H9 (cell line): ENCODE measurements at regions not wholly inside any gene's neighbourhood (a gene's known extent, or its start where the extent isn't known, plus 50 kb on each side); places are given as distances from the start of the nearest gene placed in this dataset.

ENCODE experiments used
- DNase-seq: peaks from one replicate; pipeline ENCODE4 v3.0.0-alpha.2; 2017
- H2AFZ ChIP-seq: one replicate; pipeline ENCODE4 v1.6.1; 2013; ENCODE audit warnings: mild to moderate bottlenecking, low read length, control low read depth, moderate library complexity
- H2AK5ac ChIP-seq: 2 replicates; pipeline ENCODE4 v1.6.1; 2013; ENCODE audit warnings: low read length, control low read depth, mixed read lengths; ENCODE audit not compliant: insufficient read length
- H2BK120ac ChIP-seq: one replicate; pipeline ENCODE4 v1.6.1; 2013; ENCODE audit warnings: low read depth, mild to moderate bottlenecking, low read length, control low read depth, inconsistent platforms; ENCODE audit not compliant: poor library complexity, severe bottlenecking
- H2BK12ac ChIP-seq: 2 replicates; pipeline ENCODE4 v1.6.1; 2013; ENCODE audit warnings: low read length, control low read depth, mixed read lengths, low read depth; ENCODE audit not compliant: insufficient read length
- H2BK15ac ChIP-seq: 2 replicates; pipeline ENCODE4 v1.6.1; 2013; ENCODE audit warnings: low read depth, low read length, control low read depth
- H2BK20ac ChIP-seq: one replicate; pipeline ENCODE4 v1.6.1; 2013; ENCODE audit warnings: low read depth, mild to moderate bottlenecking, low read length, control low read depth, inconsistent platforms; ENCODE audit not compliant: poor library complexity, severe bottlenecking
- H2BK5ac ChIP-seq: 2 replicates; pipeline ENCODE4 v1.6.1; 2013; ENCODE audit warnings: low read length, control low read depth, mixed read lengths; ENCODE audit not compliant: insufficient read length
- H3K14ac ChIP-seq: 2 replicates; pipeline ENCODE4 v1.6.1; 2013; ENCODE audit warnings: low read length, control low read depth; ENCODE audit not compliant: insufficient read depth
- H3K18ac ChIP-seq: 2 replicates; pipeline ENCODE4 v1.6.1; 2013; ENCODE audit warnings: low read depth, mild to moderate bottlenecking, mixed read lengths, low read length, control low read depth; ENCODE audit not compliant: insufficient read length
- H3K23ac ChIP-seq: 2 replicates; pipeline ENCODE4 v1.6.1; 2013; ENCODE audit warnings: low read length, control low read depth, mixed read lengths, low read depth; ENCODE audit not compliant: insufficient read length
- H3K23me2 ChIP-seq: 2 replicates; pipeline ENCODE4 v1.6.1; 2013; ENCODE audit warnings: low read depth, mild to moderate bottlenecking, mixed read lengths, low read length, control low read depth; ENCODE audit not compliant: insufficient read length, poor library complexity, severe bottlenecking
- H3K27ac ChIP-seq: 2 replicates; pipeline ENCODE4 v1.5.1; 2013; ENCODE audit warnings: low read length, control low read depth, mixed read lengths, low read depth; ENCODE audit not compliant: insufficient read length
- H3K27me3 ChIP-seq: 2 replicates; pipeline ENCODE4 v1.6.1; 2013; ENCODE audit warnings: low read length, control low read depth, inconsistent platforms; ENCODE audit not compliant: insufficient read depth
- H3K4ac ChIP-seq: 2 replicates; pipeline ENCODE4 v1.6.1; 2013; ENCODE audit warnings: low read depth, mild to moderate bottlenecking, control low read depth, inconsistent platforms, low read length, moderate library complexity
- H3K4me1 ChIP-seq: 2 replicates; pipeline ENCODE4 v1.6.1; 2013; ENCODE audit warnings: low read length, control low read depth, inconsistent platforms; ENCODE audit not compliant: insufficient read depth
- H3K4me2 ChIP-seq: 2 replicates; pipeline ENCODE4 v1.6.1; 2013; ENCODE audit warnings: low read length, control low read depth, mixed read lengths; ENCODE audit not compliant: insufficient read length, insufficient read depth
- H3K56ac ChIP-seq: 2 replicates; pipeline ENCODE4 v1.6.1; 2013; ENCODE audit warnings: low read depth, mild to moderate bottlenecking, mixed read lengths, low read length, control low read depth; ENCODE audit not compliant: insufficient read length
- H3K79me1 ChIP-seq: 2 replicates; pipeline ENCODE4 v1.6.1; 2013; ENCODE audit warnings: low read depth, mild to moderate bottlenecking, moderate library complexity, low read length, control low read depth, inconsistent platforms; ENCODE audit not compliant: insufficient read depth, poor library complexity, severe bottlenecking
- H3K79me2 ChIP-seq: 2 replicates; pipeline ENCODE4 v1.6.1; 2013; ENCODE audit warnings: low read length, control low read depth, inconsistent platforms; ENCODE audit not compliant: insufficient read depth
- H3K9ac ChIP-seq: 2 replicates; pipeline ENCODE4 v1.6.1; 2013; ENCODE audit warnings: low read length, control low read depth, mixed read lengths; ENCODE audit not compliant: insufficient read length; ENCODE audit errors: extremely low read depth
- H3K9me3 ChIP-seq: one replicate; pipeline ENCODE4 v1.6.1; 2013; ENCODE audit warnings: low read depth, low read length, inconsistent platforms; ENCODE audit not compliant: control insufficient read depth
- H3T11ph ChIP-seq: one replicate; pipeline ENCODE4 v1.6.1; 2013; ENCODE audit warnings: mild to moderate bottlenecking, low read length, control low read depth, inconsistent platforms
- H4K20me1 ChIP-seq: one replicate; pipeline ENCODE4 v1.6.1; 2013; ENCODE audit not compliant: control insufficient read depth, insufficient read length, insufficient read depth
- H4K5ac ChIP-seq: 2 replicates; pipeline ENCODE4 v1.6.1; 2013; ENCODE audit warnings: low read depth, mild to moderate bottlenecking, mixed read lengths, low read length, control low read depth; ENCODE audit not compliant: insufficient read length
- H4K8ac ChIP-seq: replicated peaks from 2 replicates; pipeline ENCODE4 v1.6.1; 2013; ENCODE audit warnings: low read length, control low read depth, mixed read lengths, low read depth; ENCODE audit not compliant: insufficient read length
- H4K91ac ChIP-seq: 2 replicates; pipeline ENCODE4 v1.6.1; 2013; ENCODE audit warnings: low read depth, mild to moderate bottlenecking, moderate library complexity, mixed read lengths, low read length, control low read depth; ENCODE audit not compliant: insufficient read length
- H3K27ac Mint-ChIP-seq, 3 experiments: 2 replicates in 2 of 3; 3 replicates in 1 of 3; pipeline ENCODE4 v1.8.0; 2020 to 2021; ENCODE audit warnings: mixed read lengths in 3 of 3, mild to moderate bottlenecking in 1 of 3, moderate library complexity in 1 of 3
- H3K27me3 Mint-ChIP-seq: 2 replicates; pipeline ENCODE4 v1.8.0; 2021; ENCODE audit warnings: low read depth, mild to moderate bottlenecking, moderate library complexity, mixed read lengths
- H3K36me3 Mint-ChIP-seq, 3 experiments: 2 replicates in 2 of 3; 3 replicates in 1 of 3; pipeline ENCODE4 v1.8.0; 2020 to 2021; ENCODE audit warnings: low read depth in 3 of 3, mixed read lengths in 3 of 3; ENCODE audit not compliant: insufficient read depth in 1 of 3
- H3K4me1 Mint-ChIP-seq, 2 experiments: 2 replicates each; pipeline ENCODE4 v1.8.0; 2020; ENCODE audit warnings: mixed read lengths in 2 of 2
- H3K4me3 Mint-ChIP-seq, 2 experiments: 2 replicates in 1 of 2; 3 replicates in 1 of 2; pipeline ENCODE4 v1.8.0; 2020 to 2021; ENCODE audit warnings: mild to moderate bottlenecking in 2 of 2, mixed read lengths in 2 of 2, moderate library complexity in 1 of 2
- H3K9me3 Mint-ChIP-seq, 2 experiments: 2 replicates in 1 of 2; 3 replicates in 1 of 2; pipeline ENCODE4 v1.8.0; 2020; ENCODE audit warnings: mild to moderate bottlenecking in 2 of 2, mixed read lengths in 2 of 2, moderate library complexity in 1 of 2
- CTCF ChIP-seq: fragments of 200-600 bp; sonication (generic); conservative IDR thresholded peaks from 3 replicates; pipeline ENCODE4 v1.8.0; 2021; ENCODE audit warnings: antibody characterized with exemption, mild to moderate bottlenecking
- WGBS: extraction: QIAGEN DNeasy Blood & Tissue Kit; methylation state at CpG from one replicate; pipeline ENCODE4 v1.1.7; 2013; ENCODE audit warnings: missing lambda C conversion rate, low lambda C conversion rate, mixed read lengths; ENCODE audit not compliant: insufficient read length; ENCODE audit errors: extremely low coverage; 5-methylcytosine and 5-hydroxymethylcytosine counted together

- Mint-ChIP-seq H3K36me3 (no peaks in the 10 kb centered on the region), H3K27ac (no peak overlapping the region), H3K4me1 (no peaks in the 10 kb centered on the region), H3K9me3 (no peaks in the 10 kb centered on the region), H3K27me3 (no peaks in the 10 kb centered on the region), H3K4me3 (no peak overlapping the region)
- Histone ChIP-seq H3K18ac (no peak overlapping the region), H3K9me3 (no peaks in the 10 kb centered on the region), H2BK5ac (no peak overlapping the region), H2BK12ac (no peak overlapping the region), H4K8ac (no peak overlapping the region), H3K56ac (no peak overlapping the region), H3K4me2 (no peak overlapping the region), H3K14ac (no peak overlapping the region), H3K4me1 (no peaks in the 10 kb centered on the region), H4K91ac (no peak overlapping the region), H2AFZ (no peak overlapping the region), H2BK20ac (no peak overlapping the region), H3K23ac (no peak overlapping the region), H3K4ac (no peak overlapping the region), H2AK5ac (no peak overlapping the region), H3K79me1 (no peaks in the 10 kb centered on the region), H3K9ac (no peak overlapping the region), H2BK15ac (no peak overlapping the region), H3K27ac (no peak overlapping the region), H3K79me2 (no peaks in the 10 kb centered on the region), H4K5ac (no peak overlapping the region), H3K23me2 (no peaks in the 10 kb centered on the region), H4K20me1 (no peaks in the 10 kb centered on the region), H3K27me3 (no peaks in the 10 kb centered on the region), H3T11ph (no peak overlapping the region), H2BK120ac (no peak overlapping the region)
- WGBS: no CpG with 5 or more reads among the region's 1 CpG
- TF ChIP-seq CTCF: no peak
- no peak for DNase-seq
Measured at GRCh38 chr4:111108153-111108552, 485.3 kb upstream of the PITX2 start.
